A549 (cell line): ENCODE measurements at regions not wholly inside any gene's neighbourhood (a gene's known extent, or its start where the extent isn't known, plus 50 kb on each side); places are given as distances from the start of the nearest gene placed in this dataset.
A peak's percentile ranks its signal among the peaks of the same experiment; 100 is the strongest.

Experiments
- ATAC-seq, 2 experiments: fragments of 200-7000 bp in 1 of 2; fragments of >200 bp in 1 of 2; cut with Nextera tagmentation in 1 of 2; cut with Tn5 transposase in 1 of 2; 3 replicates each; pipeline versions ENCODE4 v1.8.0 to v1.9.1; 2018 to 2020; ENCODE audit warnings: mild to moderate bottlenecking in 1 of 2, moderate library complexity in 1 of 2
- CTCF ChIA-PET: fragments of 300-600 bp; sonication (Branson Sonifier 250); formaldehyde crosslinking; extraction: SDS; loops from one replicate; lab custom pipeline; 2021; ENCODE audit warnings: antibody characterized with exemption, inconsistent platforms; lab: Yijun Ruan, JAX
- POLR2A ChIA-PET: fragments of 350-600 bp; formaldehyde crosslinking; extraction: SDS; loops from one replicate; lab custom pipeline; 2021; ENCODE audit warnings: antibody characterized with exemption, inconsistent platforms; lab: Yijun Ruan, JAX
- DNase-seq, 2 experiments: peaks; one replicate each; pipeline versions ENCODE4 v3.0.0 to v3.0.0-alpha.2; 2011 to 2016; ENCODE audit warnings: low read depth in 1 of 2, low spot score in 1 of 2
- FAIRE-seq: peaks from 2 replicates; lab custom pipeline; 2011; peaks lifted over from hg19 to GRCh38; lab: Jason Lieb, UNC
- H3K27ac ChIP-seq, 2 experiments: fragments of >200 bp; sonication (Bioruptor Twin); formaldehyde crosslinking; 3 replicates each; pipeline ENCODE4 v1.5.1; 2016 to 2017
- H3K4me1 ChIP-seq: fragments of >200 bp; sonication (Bioruptor Twin); formaldehyde crosslinking; 3 replicates; pipeline ENCODE4 v1.6.1; 2016
- H3K4me2 ChIP-seq: fragments of >200 bp; sonication (Bioruptor Twin); formaldehyde crosslinking; 3 replicates; pipeline ENCODE4 v1.6.1; 2016
- H3K4me3 ChIP-seq: fragments of >200 bp; sonication (Bioruptor Twin); formaldehyde crosslinking; 3 replicates; pipeline ENCODE4 v1.5.1; 2016
- H3K9me3 ChIP-seq: fragments of >200 bp; sonication (Bioruptor Twin); formaldehyde crosslinking; 3 replicates; pipeline ENCODE4 v1.6.1; 2016
- EHF ChIP-seq: fragments of 250-450 bp; sonication (Bioruptor Pico); IDR thresholded peaks from 2 replicates; pipeline ENCODE4 v1.5.0; 2020; ENCODE audit warnings: mild to moderate bottlenecking
- HDAC2 ChIP-seq: fragments of 200-600 bp; sonication (generic); IDR thresholded peaks from 2 replicates; pipeline ENCODE4 v1.6.1; 2016
- HEYL ChIP-seq: fragments of 250-450 bp; sonication (Bioruptor Pico); IDR thresholded peaks from 2 replicates; pipeline ENCODE4 v1.8.0; 2021; ENCODE audit warnings: mild to moderate bottlenecking, moderate library complexity
- HOXB13 ChIP-seq: fragments of 250-450 bp; sonication (Bioruptor Pico); IDR thresholded peaks from 2 replicates; pipeline ENCODE4 v1.5.0; 2020; ENCODE audit warnings: low read depth, mild to moderate bottlenecking, moderate library complexity
- HOXB5 ChIP-seq: fragments of 250-450 bp; sonication (Bioruptor Pico); IDR thresholded peaks from 2 replicates; pipeline ENCODE4 v1.5.0; 2020; ENCODE audit warnings: mild to moderate bottlenecking, moderate library complexity
- KDM1A ChIP-seq: fragments of 200-600 bp; sonication (generic); IDR thresholded peaks from 2 replicates; pipeline ENCODE4 v1.6.1; 2016; ENCODE audit warnings: low read depth, mild to moderate bottlenecking
- MAFK ChIP-seq: fragments of 450-650 bp; IDR thresholded peaks from 2 replicates; pipeline ENCODE4 v1.6.1; 2014; ENCODE audit not compliant: partially characterized antibody
- NPAS2 ChIP-seq: fragments of 250-450 bp; sonication (Bioruptor Pico); IDR thresholded peaks from 2 replicates; pipeline ENCODE4 v1.8.0; 2022; ENCODE audit warnings: mild to moderate bottlenecking, moderate library complexity, borderline replicate concordance
- POLR2A ChIP-seq: IDR thresholded peaks from 2 replicates; pipeline ENCODE4 v1.6.1; 2012; ENCODE audit warnings: mild to moderate bottlenecking, low read length
- RCOR1 ChIP-seq: fragments of 150-350 bp; IDR thresholded peaks from 2 replicates; pipeline ENCODE4 v1.6.1; 2014; ENCODE audit warnings: antibody characterized with exemption, low read length, low read depth
- REST ChIP-seq: fragments of 200-600 bp; sonication (generic); IDR thresholded peaks from 2 replicates; pipeline ENCODE4 v1.6.1; 2016; ENCODE audit warnings: antibody characterized with exemption, mild to moderate bottlenecking, moderate library complexity
- RFX5 ChIP-seq: fragments of 450-650 bp; IDR thresholded peaks from 2 replicates; pipeline ENCODE4 v1.7.1; 2014; ENCODE audit warnings: antibody characterized with exemption, mild to moderate bottlenecking, moderate library complexity
- SREBF2 ChIP-seq: fragments of 450-650 bp; IDR thresholded peaks from 2 replicates; pipeline ENCODE4 v1.6.1; 2014; ENCODE audit warnings: mild to moderate bottlenecking, moderate library complexity
- TFCP2L1 ChIP-seq: fragments of 250-450 bp; sonication (Bioruptor Pico); IDR thresholded peaks from 2 replicates; pipeline ENCODE4 v1.5.0; 2021; ENCODE audit warnings: mild to moderate bottlenecking
- TP53 ChIP-seq: fragments of 250-450 bp; sonication (Bioruptor Pico); IDR thresholded peaks from 2 replicates; pipeline ENCODE4 v1.5.0; 2021; ENCODE audit warnings: mild to moderate bottlenecking, moderate library complexity
- ZFP36 ChIP-seq: fragments of 450-650 bp; IDR thresholded peaks from 2 replicates; pipeline ENCODE4 v1.6.1; 2014; ENCODE audit warnings: borderline replicate concordance; ENCODE audit not compliant: partially characterized antibody
- WGBS: methylation state at CpG from one replicate; pipeline ENCODE4 v1.1.6; 2017; ENCODE audit errors: missing lambda C conversion rate; 5-methylcytosine and 5-hydroxymethylcytosine counted together
- TF ChIP-seq, protein P1 (sequence below): fragments of >200 bp; sonication (Bioruptor Twin); formaldehyde crosslinking; IDR thresholded peaks from 3 replicates; pipeline ENCODE4 v1.6.1; 2016
- TF ChIP-seq, protein P2 (sequence below): fragments of 250-450 bp; sonication (Bioruptor Pico); IDR thresholded peaks from 2 replicates; pipeline ENCODE4 v1.5.0; 2020; ENCODE audit warnings: low read depth, mild to moderate bottlenecking, moderate library complexity
- TF ChIP-seq, protein P3 (sequence below): IDR thresholded peaks from 2 replicates; pipeline ENCODE4 v1.6.1; 2012

DNA sequence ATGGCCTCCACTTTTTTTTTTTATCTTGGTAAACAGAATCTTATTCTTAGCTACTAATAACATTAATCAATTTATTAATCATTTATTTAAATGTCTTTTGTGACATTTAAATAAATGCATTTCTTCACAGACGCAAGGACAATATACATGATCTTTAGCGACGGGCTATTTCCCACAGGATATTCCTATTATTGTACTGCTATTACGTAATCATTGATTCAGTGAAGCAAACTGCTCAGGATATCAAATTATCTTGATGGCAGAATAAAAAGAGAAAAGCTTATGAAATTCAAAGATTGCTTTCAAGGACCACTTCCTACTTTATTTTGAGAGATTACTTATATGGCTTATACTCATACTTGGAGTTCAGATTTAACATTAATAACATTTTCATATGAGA is 114.1 kb downstream of the FAM9B start:
- 76% methylated on average over 4 of the region's 4 CpGs for WGBS
- ATAC-seq (no peak), FAIRE-seq (no peak), DNase-seq (no peak)
- CTCF ChIA-PET = no interaction called here
- H3K9me3 ChIP-seq = no peaks in the 10 kb centered on the region
- no peak overlapping the region for H3K4me3 ChIP-seq
- POLR2A ChIA-PET = no interaction called here
- H3K27ac ChIP-seq = no peak overlapping the region
- no peaks in the 10 kb centered on the region for H3K4me1 ChIP-seq
- TF ChIP-seq ZFP36 (no peak), SREBF2 (no peak), RCOR1 (no peak), HOXB5 (CRISPR knock-in tag) (no peak), POLR2A (no peak), HOXB13 (CRISPR knock-in tag) (no peak), HEYL (CRISPR knock-in tag) (no peak), KDM1A (no peak), HDAC2 (no peak), MAFK (no peak), TFCP2L1 (no peak)
- TF ChIP-seq, protein P1, sequence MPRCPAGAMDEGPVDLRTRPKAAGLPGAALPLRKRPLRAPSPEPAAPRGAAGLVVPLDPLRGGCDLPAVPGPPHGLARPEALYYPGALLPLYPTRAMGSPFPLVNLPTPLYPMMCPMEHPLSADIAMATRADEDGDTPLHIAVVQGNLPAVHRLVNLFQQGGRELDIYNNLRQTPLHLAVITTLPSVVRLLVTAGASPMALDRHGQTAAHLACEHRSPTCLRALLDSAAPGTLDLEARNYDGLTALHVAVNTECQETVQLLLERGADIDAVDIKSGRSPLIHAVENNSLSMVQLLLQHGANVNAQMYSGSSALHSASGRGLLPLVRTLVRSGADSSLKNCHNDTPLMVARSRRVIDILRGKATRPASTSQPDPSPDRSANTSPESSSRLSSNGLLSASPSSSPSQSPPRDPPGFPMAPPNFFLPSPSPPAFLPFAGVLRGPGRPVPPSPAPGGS = no peak
- TF ChIP-seq, protein P2, sequence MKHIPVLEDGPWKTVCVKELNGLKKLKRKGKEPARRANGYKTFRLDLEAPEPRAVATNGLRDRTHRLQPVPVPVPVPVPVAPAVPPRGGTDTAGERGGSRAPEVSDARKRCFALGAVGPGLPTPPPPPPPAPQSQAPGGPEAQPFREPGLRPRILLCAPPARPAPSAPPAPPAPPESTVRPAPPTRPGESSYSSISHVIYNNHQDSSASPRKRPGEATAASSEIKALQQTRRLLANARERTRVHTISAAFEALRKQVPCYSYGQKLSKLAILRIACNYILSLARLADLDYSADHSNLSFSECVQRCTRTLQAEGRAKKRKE (CRISPR knock-in tag) = no peak
- no peak overlapping the region for H3K4me2 ChIP-seq

GRCh38 chrX:8916697-8917096 is 115.5 kb upstream of the FAM9A start:
- CTCF ChIA-PET = no interaction called here
- H3K4me3 ChIP-seq = no peak overlapping the region
- peak; percentile 56 for TF ChIP-seq MAFK
- no peak for TF ChIP-seq HDAC2
- no peak for ATAC-seq
- 10% methylated on average over 1 of the region's 1 CpG for WGBS
- no peaks in the 10 kb centered on the region for H3K9me3 ChIP-seq
- H3K4me2 ChIP-seq = no peak overlapping the region
- POLR2A ChIA-PET = no interaction called here
- FAIRE-seq = peak; percentile 86
- H3K4me1 ChIP-seq = no peaks in the 10 kb centered on the region
- DNase-seq = no peak
- no peak overlapping the region for H3K27ac ChIP-seq

- Histone ChIP-seq H3K4me2 (no peak overlapping the region), H3K4me3 (no peak overlapping the region), H3K9me3 (no peaks in the 10 kb centered on the region), H3K27ac (no peak overlapping the region), H3K4me1 (no peaks in the 10 kb centered on the region)
- peak; percentile 72 for FAIRE-seq
- no peak for DNase-seq
- 45% methylated on average over 4 of the region's 4 CpGs for WGBS
- TF ChIP-seq TP53 (CRISPR knock-in tag) (no peak), REST (no peak), RFX5 (no peak), NPAS2 (CRISPR knock-in tag) (no peak), EHF (CRISPR knock-in tag) (no peak), POLR2A (no peak)
- TF ChIP-seq, protein P1 = no peak
- TF ChIP-seq, protein P3, sequence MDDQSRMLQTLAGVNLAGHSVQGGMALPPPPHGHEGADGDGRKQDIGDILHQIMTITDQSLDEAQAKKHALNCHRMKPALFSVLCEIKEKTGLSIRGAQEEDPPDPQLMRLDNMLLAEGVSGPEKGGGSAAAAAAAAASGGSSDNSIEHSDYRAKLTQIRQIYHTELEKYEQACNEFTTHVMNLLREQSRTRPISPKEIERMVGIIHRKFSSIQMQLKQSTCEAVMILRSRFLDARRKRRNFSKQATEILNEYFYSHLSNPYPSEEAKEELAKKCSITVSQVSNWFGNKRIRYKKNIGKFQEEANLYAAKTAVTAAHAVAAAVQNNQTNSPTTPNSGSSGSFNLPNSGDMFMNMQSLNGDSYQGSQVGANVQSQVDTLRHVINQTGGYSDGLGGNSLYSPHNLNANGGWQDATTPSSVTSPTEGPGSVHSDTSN = no peak
- ChIA-PET CTCF (no interaction called here), POLR2A (no interaction called here)
- no peak for ATAC-seq
Observed at GRCh38 chrX:8914681-8915080, 113.5 kb upstream of the FAM9A start.
